Lung (tissue), 11 donors: ENCODE measurements at regions not wholly inside any gene's neighbourhood (a gene's known extent, or its start where the extent isn't known, plus 50 kb on each side); places are given as distances from the start of the nearest gene placed in this dataset.

ENCODE experiments used
- ATAC-seq: fragments of 200-7000 bp; cut with Tn5 transposase; one replicate; pipeline ENCODE4 v1.9.1; 2020; ENCODE audit warnings: moderate number of reproducible peaks; ENCODE audit not compliant: insufficient read depth, low FRiP score
- DNase-seq, 3 donors: peaks; one replicate each; pipeline ENCODE4 v3.0.0-alpha.2; 2013 to 2017
- H3K27ac ChIP-seq, 2 donors: one replicate each; pipeline ENCODE4 v1.5.1; 2013; ENCODE audit warnings: mild to moderate bottlenecking in 2 of 2, moderate library complexity in 2 of 2, control low read depth in 1 of 2, inconsistent platforms in 1 of 2, low read depth in 1 of 2, low read length in 1 of 2
- H3K27me3 ChIP-seq, 3 donors: one replicate each; pipeline ENCODE4 v1.5.1; 2013; ENCODE audit warnings: low read length in 2 of 3; ENCODE audit not compliant: control insufficient read depth in 3 of 3, insufficient read depth in 3 of 3
- H3K36me3 ChIP-seq, 4 donors: one replicate each; pipeline ENCODE4 v1.5.1; 2013; ENCODE audit warnings: low read length in 4 of 4, mild to moderate bottlenecking in 1 of 4, moderate library complexity in 1 of 4; ENCODE audit not compliant: control insufficient read depth in 4 of 4, insufficient read depth in 4 of 4
- H3K4me1 ChIP-seq, 5 donors: one replicate each; pipeline ENCODE4 v1.5.1; 2013; ENCODE audit warnings: low read length in 5 of 5, mild to moderate bottlenecking in 2 of 5, moderate library complexity in 1 of 5; ENCODE audit not compliant: control insufficient read depth in 5 of 5, insufficient read depth in 5 of 5
- H3K4me3 ChIP-seq: one replicate; pipeline ENCODE4 v1.5.1; 2013; ENCODE audit warnings: mild to moderate bottlenecking, control low read depth, moderate library complexity
- H3K9ac ChIP-seq, 2 donors: one replicate each; pipeline ENCODE4 v1.5.1; 2013; ENCODE audit warnings: low read length in 2 of 2, control low read depth in 1 of 2; ENCODE audit not compliant: insufficient read depth in 1 of 2
- H3K9me3 ChIP-seq, 4 donors: one replicate each; pipeline ENCODE4 v1.5.1; 2013; ENCODE audit warnings: low read length in 3 of 4, mild to moderate bottlenecking in 1 of 4, moderate library complexity in 1 of 4; ENCODE audit not compliant: control insufficient read depth in 4 of 4, insufficient read depth in 3 of 4
- CTCF ChIP-seq: IDR thresholded peaks from 2 replicates; pipeline ENCODE4 v1.5.1; 2012; ENCODE audit warnings: mild to moderate bottlenecking; ENCODE audit errors: control extremely low read depth, extremely low read depth
- WGBS, 2 donors: extraction: QIAGEN DNeasy Blood & Tissue Kit; methylation state at CpG; one replicate each; pipeline ENCODE4 v1.1.7; 2013; 5-methylcytosine and 5-hydroxymethylcytosine counted together
- donor health status: control.
- donor health status: control.
- donor health status: Bipolar disorder and iron deficiency.
- donor health status: healthy.
- donor health status: DM: yes; HTN: yes; CAD: no.

GRCh38 chr5:1975898-1976765 lies 93.4 kb upstream of the IRX4 start:
- Histone ChIP-seq H3K9me3 (peaks cover 0 to 10% (median 0%) of the 10 kb centered on the region in 4 donors), H3K4me3 (no peak overlapping the region), H3K9ac (no peak overlapping the region), H3K27ac (no peak overlapping the region), H3K4me1 (no peaks in the 10 kb centered on the region), H3K27me3 (peaks cover 0 to 3% (median 0%) of the 10 kb centered on the region in 3 donors), H3K36me3 (no peaks in the 10 kb centered on the region)
- no peak for TF ChIP-seq CTCF
- DNase-seq, result peak in 1 of 3 donors; percentile 2
- no peak for ATAC-seq
- WGBS, 2 donors, result 76 to 87% methylated on average over 12 of the region's 12 CpGs

GRCh38 chr5:1975406-1975715 lies 92.6 kb upstream of the IRX4 start:
- Histone ChIP-seq H3K9me3 (peaks cover 0 to 10% (median 0%) of the 10 kb centered on the region in 4 donors), H3K27ac (no peak overlapping the region), H3K27me3 (peaks cover 0 to 3% (median 0%) of the 10 kb centered on the region in 3 donors), H3K9ac (no peak overlapping the region), H3K4me3 (no peak overlapping the region), H3K4me1 (no peaks in the 10 kb centered on the region), H3K36me3 (no peaks in the 10 kb centered on the region)
- ATAC-seq (no peak), DNase-seq (peak in 1 of 3 donors; percentile 17)
- 52% methylated on average over 7 of the region's 7 CpGs for WGBS, 2 donors
- TF ChIP-seq CTCF, result no peak

GRCh38 chr5:1974501-1975405 lies 92.0 kb upstream of the IRX4 start:
- H3K9ac ChIP-seq, result no peak overlapping the region
- H3K4me1 ChIP-seq, result no peaks in the 10 kb centered on the region
- ATAC-seq (no peak), DNase-seq (no peak)
- peaks cover 0 to 3% (median 0%) of the 10 kb centered on the region in 3 donors for H3K27me3 ChIP-seq
- WGBS, 2 donors, result 88 to 90% methylated on average over 18 of the region's 18 CpGs
- no peaks in the 10 kb centered on the region for H3K36me3 ChIP-seq
- TF ChIP-seq CTCF, result no peak
- H3K4me3 ChIP-seq, result no peak overlapping the region
- H3K9me3 ChIP-seq, result peaks cover 0 to 10% (median 0%) of the 10 kb centered on the region in 4 donors
- H3K27ac ChIP-seq, result no peak overlapping the region
